ENCODE measurements at regions not wholly inside any gene's neighbourhood (a gene's known extent, or its start where the extent isn't known, plus 50 kb on each side); places are given as distances from the start of the nearest gene placed in this dataset.
"Not testable (repeated sequence)": the region's sequence is repeated elsewhere in the genome, so short reads cannot be mapped to it uniquely, and the experiment has no call there.

GRCh38 chr3:72065236-72065635, 280.3 kb upstream of the PROK2 start:
- TF ChIP-seq, protein P1, sequence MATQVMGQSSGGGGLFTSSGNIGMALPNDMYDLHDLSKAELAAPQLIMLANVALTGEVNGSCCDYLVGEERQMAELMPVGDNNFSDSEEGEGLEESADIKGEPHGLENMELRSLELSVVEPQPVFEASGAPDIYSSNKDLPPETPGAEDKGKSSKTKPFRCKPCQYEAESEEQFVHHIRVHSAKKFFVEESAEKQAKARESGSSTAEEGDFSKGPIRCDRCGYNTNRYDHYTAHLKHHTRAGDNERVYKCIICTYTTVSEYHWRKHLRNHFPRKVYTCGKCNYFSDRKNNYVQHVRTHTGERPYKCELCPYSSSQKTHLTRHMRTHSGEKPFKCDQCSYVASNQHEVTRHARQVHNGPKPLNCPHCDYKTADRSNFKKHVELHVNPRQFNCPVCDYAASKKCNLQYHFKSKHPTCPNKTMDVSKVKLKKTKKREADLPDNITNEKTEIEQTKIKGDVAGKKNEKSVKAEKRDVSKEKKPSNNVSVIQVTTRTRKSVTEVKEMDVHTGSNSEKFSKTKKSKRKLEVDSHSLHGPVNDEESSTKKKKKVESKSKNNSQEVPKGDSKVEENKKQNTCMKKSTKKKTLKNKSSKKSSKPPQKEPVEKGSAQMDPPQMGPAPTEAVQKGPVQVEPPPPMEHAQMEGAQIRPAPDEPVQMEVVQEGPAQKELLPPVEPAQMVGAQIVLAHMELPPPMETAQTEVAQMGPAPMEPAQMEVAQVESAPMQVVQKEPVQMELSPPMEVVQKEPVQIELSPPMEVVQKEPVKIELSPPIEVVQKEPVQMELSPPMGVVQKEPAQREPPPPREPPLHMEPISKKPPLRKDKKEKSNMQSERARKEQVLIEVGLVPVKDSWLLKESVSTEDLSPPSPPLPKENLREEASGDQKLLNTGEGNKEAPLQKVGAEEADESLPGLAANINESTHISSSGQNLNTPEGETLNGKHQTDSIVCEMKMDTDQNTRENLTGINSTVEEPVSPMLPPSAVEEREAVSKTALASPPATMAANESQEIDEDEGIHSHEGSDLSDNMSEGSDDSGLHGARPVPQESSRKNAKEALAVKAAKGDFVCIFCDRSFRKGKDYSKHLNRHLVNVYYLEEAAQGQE (IDR thresholded peaks at IDR 0.05; ENCODE audit: insufficient read depth in 1 of 2, low read depth in 2 of 2, low read length in 1 of 2) = no peak
- TF ChIP-seq CTCF (IDR thresholded peaks at IDR 0.05) (no peak), TCF7L2 (IDR thresholded peaks at IDR 0.05; ENCODE audit: low read depth, low read length) (no peak), POLR2AphosphoS5 (IDR thresholded peaks at IDR 0.05; ENCODE audit: low read depth, low read length) (no peak), SIN3A (IDR thresholded peaks at IDR 0.05; ENCODE audit: borderline replicate concordance, insufficient read depth, low read depth, low read length) (no peak)
- intact Hi-C loops (cut with micrococcal nuclease; ENCODE audit: unreplicated experiment) (no loop called here), in situ Hi-C loops (cut with HindIII; ENCODE audit: low pct_unique_long_range_greater_than_20kb, low sequenced_read_pairs) (no loop called here)
- Histone ChIP-seq H3K27ac (ENCODE audit: low read length) (no peak overlapping the region), H3K27me3 (ENCODE audit: control insufficient read depth, insufficient read depth, low read length) (no peaks in the 10 kb centered on the region), H3K36me3 (ENCODE audit: control insufficient read depth, insufficient read depth, low read length) (no peaks in the 10 kb centered on the region), H3K9me3 (ENCODE audit: control insufficient read depth, insufficient read depth, low read depth, low read length) (no peaks in the 10 kb centered on the region), H3K4me1 (ENCODE audit: control insufficient read depth, insufficient read depth, low read length) (no peaks in the 10 kb centered on the region), H3K4me3 (ENCODE audit: low read depth in 2 of 2, low read length in 2 of 2) (no peak overlapping the region)
- ChIA-PET CTCF (no interaction called here), POLR2A (no interaction called here)
- no TSS peak for BruUV-seq (replicated peaks)
- no peak for DNase-seq (ENCODE audit: low read depth, low spot score)
- ATAC-seq = no peak

DNA sequence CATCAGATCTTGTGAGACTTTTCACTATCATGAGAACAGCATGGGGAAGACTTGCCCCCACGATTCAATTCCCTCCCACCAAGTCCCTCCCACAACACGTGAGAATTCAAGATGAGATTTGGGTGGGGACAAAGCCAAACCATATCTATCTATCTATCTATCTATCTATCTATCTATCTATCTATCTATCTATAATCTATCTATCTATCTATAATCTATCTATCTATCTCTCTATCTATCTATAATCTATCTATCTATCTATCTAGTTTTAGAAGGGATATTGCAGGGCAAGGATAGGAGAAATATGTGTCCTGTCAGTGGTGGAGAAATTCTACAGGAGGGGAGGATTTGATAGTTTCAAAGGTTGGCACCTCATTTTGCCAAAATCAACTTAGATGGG, 279.8 kb upstream of the PROK2 start:
- intact Hi-C loops (cut with micrococcal nuclease; ENCODE audit: unreplicated experiment); POLR2A ChIA-PET; H3K27ac ChIP-seq (ENCODE audit: low read length); H3K27me3 ChIP-seq (ENCODE audit: control insufficient read depth, insufficient read depth, low read length); H3K4me1 ChIP-seq (ENCODE audit: control insufficient read depth, insufficient read depth, low read length); CTCF ChIA-PET; ATAC-seq; H3K9me3 ChIP-seq (ENCODE audit: control insufficient read depth, insufficient read depth, low read depth, low read length); H3K36me3 ChIP-seq (ENCODE audit: control insufficient read depth, insufficient read depth, low read length); DNase-seq (ENCODE audit: low read depth, low spot score); H3K4me3 ChIP-seq (ENCODE audit: low read depth in 2 of 2, low read length in 2 of 2); BruUV-seq (replicated peaks); in situ Hi-C loops (cut with HindIII; ENCODE audit: low pct_unique_long_range_greater_than_20kb, low sequenced_read_pairs): not testable (repeated sequence)

DNA sequence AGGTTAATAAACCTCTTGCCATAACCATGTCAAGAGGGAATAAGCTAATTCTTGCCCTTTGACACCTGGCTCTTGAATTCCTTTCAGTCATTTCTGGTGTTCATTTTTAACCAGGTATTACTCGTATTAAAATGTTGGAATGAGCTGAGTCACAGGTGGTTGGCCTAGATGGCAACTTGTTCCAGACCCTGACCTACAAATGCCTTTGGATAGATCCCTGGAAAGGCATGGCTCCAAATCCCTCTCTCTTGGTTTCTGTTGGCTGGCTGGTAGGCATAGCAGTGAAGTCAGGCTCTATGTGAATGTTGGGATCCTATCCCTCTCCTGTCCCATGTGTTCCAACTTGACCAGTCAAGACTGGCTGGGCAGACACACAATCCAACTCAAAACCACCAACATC, 277.1 kb upstream of the PROK2 start:
- no TSS peak for BruUV-seq (replicated peaks)

More for the DNA sequence above, 277.1 kb upstream of the PROK2 start:
- POLR2A ChIA-PET = no interaction called here
- in situ Hi-C loops (cut with HindIII; ENCODE audit: low pct_unique_long_range_greater_than_20kb, low sequenced_read_pairs) (no loop called here), intact Hi-C loops (cut with micrococcal nuclease; ENCODE audit: unreplicated experiment) (no loop called here)
- no peak for DNase-seq (ENCODE audit: low read depth, low spot score)
- no peak overlapping the region for H3K4me3 ChIP-seq (ENCODE audit: low read depth in 2 of 2, low read length in 2 of 2)
- H3K36me3 ChIP-seq (ENCODE audit: control insufficient read depth, insufficient read depth, low read length) = no peaks in the 10 kb centered on the region
- no peak for ATAC-seq
- CTCF ChIA-PET = no interaction called here
- TF ChIP-seq, protein P1 (IDR thresholded peaks at IDR 0.05; ENCODE audit: insufficient read depth in 1 of 2, low read depth in 2 of 2, low read length in 1 of 2) = no peak
- TF ChIP-seq CTCF (IDR thresholded peaks at IDR 0.05) (no peak), POLR2AphosphoS5 (IDR thresholded peaks at IDR 0.05; ENCODE audit: low read depth, low read length) (no peak), SIN3A (IDR thresholded peaks at IDR 0.05; ENCODE audit: borderline replicate concordance, insufficient read depth, low read depth, low read length) (no peak), TCF7L2 (IDR thresholded peaks at IDR 0.05; ENCODE audit: low read depth, low read length) (no peak)
- H3K27me3 ChIP-seq (ENCODE audit: control insufficient read depth, insufficient read depth, low read length) = no peaks in the 10 kb centered on the region
- no peaks in the 10 kb centered on the region for H3K4me1 ChIP-seq (ENCODE audit: control insufficient read depth, insufficient read depth, low read length)
- H3K27ac ChIP-seq (ENCODE audit: low read length) = no peak overlapping the region
- no peaks in the 10 kb centered on the region for H3K9me3 ChIP-seq (ENCODE audit: control insufficient read depth, insufficient read depth, low read depth, low read length)
